ENCODE measurements at regions not wholly inside any gene's neighbourhood (a gene's known extent, or its start where the extent isn't known, plus 50 kb on each side); places are given as distances from the start of the nearest gene placed in this dataset.

- H4K20me1 ChIP-seq (replicated peaks; ENCODE audit: control insufficient read depth, extremely low read depth, insufficient read depth, low read length), result no peaks in the 10 kb centered on the region
- FAIRE-seq (no peak), DNase-seq (ENCODE audit: low read depth, low spot score) (no peak)
- H3K9me3 ChIP-seq (replicated peaks; ENCODE audit: control insufficient read depth, insufficient read depth, low read length), result no peaks in the 10 kb centered on the region
- no TSS peak for BruUV-seq (replicated peaks)
- intact Hi-C loops (cut with micrococcal nuclease), result no loop called here
- H3K9me1 ChIP-seq (replicated peaks; ENCODE audit: control insufficient read depth, extremely low read depth, insufficient read depth, low read length), result no peaks in the 10 kb centered on the region
- H2AFZ ChIP-seq (ENCODE audit: low read depth, low read length), result no peak overlapping the region
- H3K27ac ChIP-seq (ENCODE audit: insufficient read depth, low read depth, low read length), result no peak overlapping the region
- H3K9ac ChIP-seq (replicated peaks; ENCODE audit: extremely low read depth, insufficient read depth, low read length), result no peak overlapping the region
- ChIA-PET POLR2A (no interaction called here), CTCF (no interaction called here)
- H3K36me3 ChIP-seq (ENCODE audit: control insufficient read depth in 2 of 2, extremely low read depth in 1 of 2, insufficient read depth in 2 of 2, low read length in 2 of 2), result no peaks in the 10 kb centered on the region
- dilution Hi-C loops (cut with MboI; ENCODE audit: extremely low pct_ligation_motif_present, low sequenced_read_pairs), result no loop called here
- no peaks in the 10 kb centered on the region for H3K27me3 ChIP-seq (ENCODE audit: control insufficient read depth in 2 of 2, insufficient read depth in 2 of 2, low read length in 2 of 2)
- no peaks in the 10 kb centered on the region for H3K79me2 ChIP-seq (ENCODE audit: control insufficient read depth, insufficient read depth, low read length)
- TF ChIP-seq JUN (IDR thresholded peaks at IDR 0.05; ENCODE audit: borderline replicate concordance, insufficient read depth, insufficient read length, low read depth) (no peak), EZH2 (IDR thresholded peaks at IDR 0.05; ENCODE audit: borderline replicate concordance, low read depth, low read length, severe bottlenecking) (no peak), CTCF (IDR thresholded peaks at IDR 0.05; ENCODE audit: extremely low read depth in 1 of 2, insufficient read depth in 1 of 2, low read depth in 1 of 2, low read length in 2 of 2) (no peak), FOS (IDR thresholded peaks at IDR 0.05; ENCODE audit: borderline replicate concordance, insufficient read depth, low read length) (no peak), POLR2A (IDR thresholded peaks at IDR 0.05; ENCODE audit: low read depth, low read length) (no peak), MAX (IDR thresholded peaks at IDR 0.05; ENCODE audit: insufficient read depth, insufficient read length) (no peak), POLR2AphosphoS5 (IDR thresholded peaks at IDR 0.05; ENCODE audit: insufficient read depth, low read depth, low read length) (no peak)
- no peak overlapping the region for H3K4me2 ChIP-seq (ENCODE audit: insufficient read depth, low read length)
- no peaks in the 10 kb centered on the region for H3K4me1 ChIP-seq (ENCODE audit: control insufficient read depth, extremely low read depth, insufficient read depth, low read length)
- no peak overlapping the region for H3K4me3 ChIP-seq (replicated peaks in 1 of 3; ENCODE audit: insufficient read depth in 1 of 3, low read depth in 1 of 3, low read length in 3 of 3)
These were observed 241.2 kb downstream of the HAPSTR1 start for GRCh38 chr16:9332574-9333148.
